ENCODE measurements at regions not wholly inside any gene's neighbourhood (a gene's known extent, or its start where the extent isn't known, plus 50 kb on each side); places are given as distances from the start of the nearest gene placed in this dataset.
"Not testable (repeated sequence)": the region's sequence is repeated elsewhere in the genome, so short reads cannot be mapped to it uniquely, and the experiment has no call there.

- no peak for ATAC-seq
- intact Hi-C loops (cut with DNase I, micrococcal nuclease) = no loop called here
- no peak for DNase-seq
Observed at GRCh38 chr10:28200775-28201174, 102.1 kb downstream of the MPP7 start.

GRCh38 chr10:28199941-28200340 is 102.9 kb downstream of the MPP7 start:
- intact Hi-C loops (cut with DNase I, micrococcal nuclease) = no loop called here
- DNase-seq = no peak
- no peak for ATAC-seq

- ATAC-seq (no peak), DNase-seq (no peak)
- intact Hi-C loops (cut with DNase I, micrococcal nuclease) = no loop called here
Observed at GRCh38 chr10:28190196-28190595, 112.7 kb downstream of the MPP7 start.

- intact Hi-C loops (cut with DNase I, micrococcal nuclease) = loop anchor here in 1 of 2 donors (10.0 kb wide), 1 partner anchor 434 kb away; no protein-coding TSS in a partner anchor
- ATAC-seq = no peak
- DNase-seq = no peak
Observed at GRCh38 chr10:28188526-28188925, 114.3 kb downstream of the MPP7 start.

- intact Hi-C loops (cut with DNase I, micrococcal nuclease) = loop anchor here in 1 of 2 donors (10.0 kb wide), 1 partner anchor 432 kb away; no protein-coding TSS in a partner anchor
- DNase-seq (no peak), ATAC-seq (no peak)
Observed at GRCh38 chr10:28186887-28187578, 115.8 kb downstream of the MPP7 start.

GRCh38 chr10:28186461-28186860 is 116.4 kb downstream of the MPP7 start:
- ATAC-seq (no peak), DNase-seq (no peak)
- intact Hi-C loops (cut with DNase I, micrococcal nuclease) = loop anchor here in 1 of 2 donors (10.0 kb wide), 1 partner anchor 432 kb away; no protein-coding TSS in a partner anchor

- DNase-seq = no peak
- no peak for ATAC-seq
Observed at GRCh38 chr10:28184810-28185209, 118.1 kb downstream of the MPP7 start.

GRCh38 chr10:28181478-28182096 is 121.3 kb downstream of the MPP7 start:
- DNase-seq (no peak), ATAC-seq (no peak)
- intact Hi-C loops (cut with DNase I, micrococcal nuclease) = loop anchor here in 1 of 2 donors (10.0 kb wide), 1 partner anchor 427 kb away; no protein-coding TSS in a partner anchor

More at GRCh38 chr10:28184810-28185209, 118.1 kb downstream of the MPP7 start:
- intact Hi-C loops (cut with DNase I, micrococcal nuclease) = loop anchor here in 1 of 2 donors (10.0 kb wide), 1 partner anchor 430 kb away; no protein-coding TSS in a partner anchor

- DNase-seq (no peak), ATAC-seq (no peak)
- intact Hi-C loops (cut with DNase I, micrococcal nuclease) = loop anchor here in 1 of 2 donors (10.0 kb wide), 1 partner anchor 426 kb away; no protein-coding TSS in a partner anchor
Observed at GRCh38 chr10:28180654-28181053, 122.2 kb downstream of the MPP7 start.

GRCh38 chr10:28179743-28180099 is 123.1 kb downstream of the MPP7 start:
- intact Hi-C loops (cut with DNase I, micrococcal nuclease) = loop anchor here in 1 of 2 donors (10.0 kb wide), 1 partner anchor 425 kb away; no protein-coding TSS in a partner anchor
- ATAC-seq (no peak), DNase-seq (no peak)

GRCh38 chr10:28179006-28179742 is 123.7 kb downstream of the MPP7 start:
- DNase-seq (no peak), ATAC-seq (peak; percentile 59)
- intact Hi-C loops (cut with DNase I, micrococcal nuclease) = no loop called here

- intact Hi-C loops (cut with DNase I, micrococcal nuclease) = no loop called here
- DNase-seq = no peak
Observed at GRCh38 chr10:28177944-28178637, 124.8 kb downstream of the MPP7 start.

GRCh38 chr10:28176498-28176897 is 126.4 kb downstream of the MPP7 start:
- intact Hi-C loops (cut with DNase I, micrococcal nuclease); DNase-seq; ATAC-seq: not testable (repeated sequence)

More at GRCh38 chr10:28177944-28178637, 124.8 kb downstream of the MPP7 start:
- ATAC-seq = peak; percentile 49

- no peak for ATAC-seq
- intact Hi-C loops (cut with DNase I, micrococcal nuclease) = loop anchor here in 1 of 2 donors (5.0 kb wide), 1 partner anchor 610 kb away; no protein-coding TSS in a partner anchor
- DNase-seq = no peak
Observed at GRCh38 chr10:28172223-28172610, 130.6 kb downstream of the MPP7 start.

- intact Hi-C loops (cut with DNase I, micrococcal nuclease) = loop anchor here in 1 of 2 donors (5.0 kb wide), 1 partner anchor 609 kb away; no protein-coding TSS in a partner anchor
- ATAC-seq (no peak), DNase-seq (peak in 1 of 2 donors; percentile 24)
Observed at GRCh38 chr10:28171468-28172222, 131.2 kb downstream of the MPP7 start.

GRCh38 chr10:28169525-28169924 is 133.3 kb downstream of the MPP7 start:
- no peak for DNase-seq
- no peak for ATAC-seq
- intact Hi-C loops (cut with DNase I, micrococcal nuclease) = no loop called here

- no peak for DNase-seq
- intact Hi-C loops (cut with DNase I, micrococcal nuclease) = no loop called here
- ATAC-seq = no peak
Observed at GRCh38 chr10:28160866-28161405, 141.9 kb downstream of the MPP7 start.

- no peak for DNase-seq
- ATAC-seq = no peak
- intact Hi-C loops (cut with DNase I, micrococcal nuclease) = no loop called here
Observed at GRCh38 chr10:28157379-28157778, 145.5 kb downstream of the MPP7 start.
